ENCODE measurements at regions not wholly inside any gene's neighbourhood (a gene's known extent, or its start where the extent isn't known, plus 50 kb on each side); places are given as distances from the start of the nearest gene placed in this dataset.
A peak's percentile ranks its signal among the peaks of the same experiment; 100 is the strongest.

DNA sequence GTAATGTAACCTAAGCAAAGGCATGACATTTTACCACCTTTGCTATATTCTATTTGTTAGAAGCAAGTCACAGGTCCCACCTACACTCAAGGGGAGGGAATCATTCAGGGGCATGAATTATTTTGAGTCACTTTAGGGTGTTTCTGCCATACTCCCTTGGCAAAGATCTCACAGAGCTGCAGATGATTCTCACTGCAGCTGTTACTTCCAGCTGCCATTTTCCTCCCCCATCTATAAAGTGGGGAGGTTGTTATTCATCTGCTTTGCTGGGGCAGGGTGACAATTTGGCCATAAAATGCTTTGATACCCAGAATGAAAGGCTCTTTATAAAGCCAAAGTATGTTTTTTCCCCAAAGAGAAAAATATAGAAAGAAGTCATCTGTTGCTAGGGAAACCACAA is 136.5 kb upstream of the SMIM31 start:
- Histone ChIP-seq H3K9me3 (ENCODE audit: control insufficient read depth, low read length) (no peaks in the 10 kb centered on the region), H3K27me3 (ENCODE audit: control insufficient read depth, insufficient read depth, low read length, poor library complexity, severe bottlenecking) (no peaks in the 10 kb centered on the region), H3K9ac (ENCODE audit: extremely low read depth, low read length, poor library complexity, severe bottlenecking) (no peak overlapping the region), H3K36me3 (ENCODE audit: control insufficient read depth, insufficient read depth, low read length) (no peaks in the 10 kb centered on the region), H3K4me1 (ENCODE audit: control insufficient read depth, insufficient read depth, low read length) (peaks cover 28% of the 10 kb centered on the region), H3K4me3 (ENCODE audit: low read length) (no peak overlapping the region), H3K27ac (ENCODE audit: low read depth, low read length) (no peak overlapping the region)
- H3K4me1 Mint-ChIP-seq = peaks cover 45% of the 10 kb centered on the region
- peaks cover 2% of the 10 kb centered on the region for H3K27me3 Mint-ChIP-seq (ENCODE audit: insufficient read depth)
- H3K27ac Mint-ChIP-seq = peak overlapping the region; percentile 6
- TF ChIP-seq, protein P1, sequence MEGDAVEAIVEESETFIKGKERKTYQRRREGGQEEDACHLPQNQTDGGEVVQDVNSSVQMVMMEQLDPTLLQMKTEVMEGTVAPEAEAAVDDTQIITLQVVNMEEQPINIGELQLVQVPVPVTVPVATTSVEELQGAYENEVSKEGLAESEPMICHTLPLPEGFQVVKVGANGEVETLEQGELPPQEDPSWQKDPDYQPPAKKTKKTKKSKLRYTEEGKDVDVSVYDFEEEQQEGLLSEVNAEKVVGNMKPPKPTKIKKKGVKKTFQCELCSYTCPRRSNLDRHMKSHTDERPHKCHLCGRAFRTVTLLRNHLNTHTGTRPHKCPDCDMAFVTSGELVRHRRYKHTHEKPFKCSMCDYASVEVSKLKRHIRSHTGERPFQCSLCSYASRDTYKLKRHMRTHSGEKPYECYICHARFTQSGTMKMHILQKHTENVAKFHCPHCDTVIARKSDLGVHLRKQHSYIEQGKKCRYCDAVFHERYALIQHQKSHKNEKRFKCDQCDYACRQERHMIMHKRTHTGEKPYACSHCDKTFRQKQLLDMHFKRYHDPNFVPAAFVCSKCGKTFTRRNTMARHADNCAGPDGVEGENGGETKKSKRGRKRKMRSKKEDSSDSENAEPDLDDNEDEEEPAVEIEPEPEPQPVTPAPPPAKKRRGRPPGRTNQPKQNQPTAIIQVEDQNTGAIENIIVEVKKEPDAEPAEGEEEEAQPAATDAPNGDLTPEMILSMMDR (conservative IDR thresholded peaks at IDR 0.05) = no peak
- H3K9me3 Mint-ChIP-seq = no peaks in the 10 kb centered on the region
- no peak for DNase-seq
- H3K4me3 Mint-ChIP-seq = no peak overlapping the region
- H3K36me3 Mint-ChIP-seq (ENCODE audit: low read depth) = no peaks in the 10 kb centered on the region

DNA sequence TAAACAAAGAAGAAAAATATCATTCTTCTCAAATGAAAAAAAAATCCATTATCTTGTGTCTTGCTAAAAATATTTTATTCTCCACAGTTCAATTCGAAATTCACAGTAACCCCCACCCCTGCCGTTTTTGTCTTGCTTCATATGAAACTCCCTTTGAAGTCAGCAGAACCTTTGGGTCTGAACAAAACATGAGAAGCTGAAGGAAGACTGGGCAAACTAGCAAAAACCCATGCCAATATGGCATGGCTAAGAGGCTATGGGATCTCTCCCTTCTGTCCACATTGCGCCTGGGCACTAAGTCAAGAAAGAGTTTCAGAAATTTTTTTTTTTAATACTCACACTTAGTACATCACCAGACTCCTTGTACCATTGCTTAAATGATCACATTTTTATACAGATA is 136.0 kb upstream of the SMIM31 start:
- no peaks in the 10 kb centered on the region for H3K9me3 ChIP-seq (ENCODE audit: control insufficient read depth, low read length)
- no peak overlapping the region for H3K4me3 Mint-ChIP-seq
- H3K27me3 Mint-ChIP-seq (ENCODE audit: insufficient read depth) = peaks cover 2% of the 10 kb centered on the region
- H3K4me1 Mint-ChIP-seq = peaks cover 44% of the 10 kb centered on the region
- H3K27me3 ChIP-seq (ENCODE audit: control insufficient read depth, insufficient read depth, low read length, poor library complexity, severe bottlenecking) = no peaks in the 10 kb centered on the region
- 50 to 78% methylated on average over 2 to 3 of the region's 3 CpGs for WGBS, 2 experiments (ENCODE audit: insufficient coverage in 1 of 2, insufficient read length in 1 of 2)
- no peak overlapping the region for H3K9ac ChIP-seq (ENCODE audit: extremely low read depth, low read length, poor library complexity, severe bottlenecking)
- H3K27ac ChIP-seq (ENCODE audit: low read depth, low read length) = no peak overlapping the region
- TF ChIP-seq, protein P1 (conservative IDR thresholded peaks at IDR 0.05) = no peak
- H3K36me3 ChIP-seq (ENCODE audit: control insufficient read depth, insufficient read depth, low read length) = no peaks in the 10 kb centered on the region
- H3K27ac Mint-ChIP-seq = no peak overlapping the region
- no peak for DNase-seq
- no peaks in the 10 kb centered on the region for H3K36me3 Mint-ChIP-seq (ENCODE audit: low read depth)
- H3K4me1 ChIP-seq (ENCODE audit: control insufficient read depth, insufficient read depth, low read length) = peaks cover 28% of the 10 kb centered on the region
- no peak overlapping the region for H3K4me3 ChIP-seq (ENCODE audit: low read length)
- H3K9me3 Mint-ChIP-seq = no peaks in the 10 kb centered on the region

DNA sequence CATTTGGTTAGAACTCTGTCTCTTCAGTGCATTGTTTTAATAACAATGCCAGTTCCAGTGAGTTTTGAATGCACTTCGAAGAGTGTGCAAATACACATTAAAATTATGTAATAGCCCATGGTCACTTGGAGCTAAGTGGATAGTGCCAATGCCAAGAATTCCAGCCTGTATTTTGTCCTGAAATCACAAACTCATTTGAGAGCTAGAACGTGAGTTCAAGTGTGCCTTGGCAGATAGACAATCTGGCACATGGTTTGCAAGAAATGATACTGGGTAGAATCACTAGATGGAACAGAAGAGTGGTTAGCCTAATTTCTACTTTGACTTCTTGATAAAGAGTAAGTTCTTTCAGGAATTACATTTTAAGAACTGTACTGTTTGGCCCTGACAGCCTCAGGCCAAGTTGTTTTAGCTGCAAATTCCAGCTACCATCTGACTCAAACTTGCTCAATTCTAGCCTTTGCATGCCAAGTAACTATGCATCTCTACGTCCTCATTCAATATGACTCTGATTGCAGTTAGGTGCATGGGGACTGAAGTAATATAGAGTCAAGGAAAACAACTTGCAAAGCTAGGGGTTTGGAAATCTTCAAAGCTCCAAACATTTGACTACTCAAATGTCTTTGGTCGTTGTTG is 131.9 kb upstream of the SMIM31 start:
- Mint-ChIP-seq H3K27ac (no peak overlapping the region), H3K4me3 (no peak overlapping the region), H3K36me3 (ENCODE audit: low read depth) (no peaks in the 10 kb centered on the region), H3K27me3 (ENCODE audit: insufficient read depth) (no peaks in the 10 kb centered on the region), H3K4me1 (peaks cover 16% of the 10 kb centered on the region), H3K9me3 (peaks cover 10% of the 10 kb centered on the region)
- Histone ChIP-seq H3K9ac (ENCODE audit: extremely low read depth, low read length, poor library complexity, severe bottlenecking) (no peak overlapping the region), H3K36me3 (ENCODE audit: control insufficient read depth, insufficient read depth, low read length) (no peaks in the 10 kb centered on the region), H3K4me1 (ENCODE audit: control insufficient read depth, insufficient read depth, low read length) (peaks cover 12% of the 10 kb centered on the region), H3K27ac (ENCODE audit: low read depth, low read length) (no peak overlapping the region), H3K4me3 (ENCODE audit: low read length) (no peak overlapping the region), H3K9me3 (ENCODE audit: control insufficient read depth, low read length) (peaks cover 8% of the 10 kb centered on the region), H3K27me3 (ENCODE audit: control insufficient read depth, insufficient read depth, low read length, poor library complexity, severe bottlenecking) (no peaks in the 10 kb centered on the region)
- no peak for DNase-seq
- 92 to 97% methylated on average over 3 to 4 of the region's 4 CpGs for WGBS, 2 experiments (ENCODE audit: insufficient coverage in 1 of 2, insufficient read length in 1 of 2)
- TF ChIP-seq, protein P1 (conservative IDR thresholded peaks at IDR 0.05) = no peak
